SU-DHL-6 (cell line): ENCODE measurements at regions not wholly inside any gene's neighbourhood (a gene's known extent, or its start where the extent isn't known, plus 50 kb on each side); places are given as distances from the start of the nearest gene placed in this dataset.

Experiments
- EZH2phosphoT487 ChIP-seq: fragments of 200-600 bp; sonication (generic), shearing (Covaris generic); conservative IDR thresholded peaks from 2 replicates; pipeline ENCODE4 v1.6.1; 2018; ENCODE audit warnings: mild to moderate bottlenecking, antibody characterized with exemption, low read length, moderate library complexity, mixed read lengths
- TF ChIP-seq, protein P1 (sequence below): fragments of 200-600 bp; sonication (generic); IDR thresholded peaks from one replicate; pipeline ENCODE4 v1.5.1; 2017; ENCODE audit warnings: antibody characterized with exemption, mild to moderate bottlenecking, low read length, moderate library complexity; ENCODE audit not compliant: insufficient read depth, poor library complexity, severe bottlenecking

DNA sequence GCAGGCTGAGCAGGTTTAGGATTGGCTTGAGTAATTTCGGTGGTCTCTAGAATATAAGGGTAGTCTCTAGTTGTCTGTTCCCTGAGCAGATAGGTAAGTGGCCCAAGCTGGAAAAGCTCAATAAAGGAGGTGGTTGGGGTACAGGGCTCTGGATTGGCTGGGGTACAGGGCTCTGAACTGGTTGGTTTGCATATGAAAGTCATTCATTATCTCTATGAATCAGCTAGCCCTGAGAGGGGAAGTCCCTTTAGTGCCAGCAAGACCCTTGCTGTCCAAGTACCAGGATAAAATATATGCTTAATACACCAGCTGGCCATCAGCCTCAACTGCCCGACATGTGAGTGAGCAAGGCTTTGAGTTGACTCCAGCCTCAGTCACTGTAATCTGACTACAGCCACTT lies 93.0 kb downstream of the ZBTB18 start:
- TF ChIP-seq, protein P1, sequence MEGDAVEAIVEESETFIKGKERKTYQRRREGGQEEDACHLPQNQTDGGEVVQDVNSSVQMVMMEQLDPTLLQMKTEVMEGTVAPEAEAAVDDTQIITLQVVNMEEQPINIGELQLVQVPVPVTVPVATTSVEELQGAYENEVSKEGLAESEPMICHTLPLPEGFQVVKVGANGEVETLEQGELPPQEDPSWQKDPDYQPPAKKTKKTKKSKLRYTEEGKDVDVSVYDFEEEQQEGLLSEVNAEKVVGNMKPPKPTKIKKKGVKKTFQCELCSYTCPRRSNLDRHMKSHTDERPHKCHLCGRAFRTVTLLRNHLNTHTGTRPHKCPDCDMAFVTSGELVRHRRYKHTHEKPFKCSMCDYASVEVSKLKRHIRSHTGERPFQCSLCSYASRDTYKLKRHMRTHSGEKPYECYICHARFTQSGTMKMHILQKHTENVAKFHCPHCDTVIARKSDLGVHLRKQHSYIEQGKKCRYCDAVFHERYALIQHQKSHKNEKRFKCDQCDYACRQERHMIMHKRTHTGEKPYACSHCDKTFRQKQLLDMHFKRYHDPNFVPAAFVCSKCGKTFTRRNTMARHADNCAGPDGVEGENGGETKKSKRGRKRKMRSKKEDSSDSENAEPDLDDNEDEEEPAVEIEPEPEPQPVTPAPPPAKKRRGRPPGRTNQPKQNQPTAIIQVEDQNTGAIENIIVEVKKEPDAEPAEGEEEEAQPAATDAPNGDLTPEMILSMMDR: no peak
- TF ChIP-seq EZH2phosphoT487: no peak
